ENCODE measurements at regions not wholly inside any gene's neighbourhood (a gene's known extent, or its start where the extent isn't known, plus 50 kb on each side); places are given as distances from the start of the nearest gene placed in this dataset.

DNA sequence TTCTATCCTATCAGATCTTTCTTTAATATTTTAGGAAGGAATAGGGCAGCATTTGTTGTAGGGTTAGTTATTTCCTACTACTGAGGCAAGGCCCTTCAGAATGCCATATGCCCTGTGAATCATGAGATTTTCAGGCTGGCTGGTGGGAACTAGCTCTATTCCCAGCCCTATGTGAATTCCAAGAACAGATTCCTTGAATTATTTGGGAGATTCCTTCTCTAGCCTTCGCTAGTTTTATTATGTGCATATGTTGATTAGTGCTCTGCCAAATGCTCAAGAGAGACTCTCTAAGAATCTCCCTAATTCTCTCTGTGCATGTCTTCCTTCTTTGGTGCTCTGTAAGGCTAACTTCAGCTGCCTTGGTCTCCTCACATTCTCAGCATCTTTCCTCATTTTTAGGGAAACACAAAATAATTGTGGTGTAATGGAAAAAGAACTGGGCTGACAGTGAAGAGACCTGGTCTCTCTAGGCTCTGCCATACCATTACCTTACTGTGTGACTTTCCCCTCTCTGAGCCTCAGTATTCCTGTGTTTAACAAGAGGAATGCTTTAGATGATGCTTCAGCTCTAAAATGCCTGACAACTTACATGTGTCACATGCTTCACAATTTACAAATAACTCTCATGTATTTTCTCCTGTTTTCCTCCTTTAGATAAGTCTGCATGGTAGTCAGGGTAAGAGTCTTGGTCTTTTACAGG, 79.7 kb downstream of the VMA21 start:
- DNase-seq, result no peak

DNA sequence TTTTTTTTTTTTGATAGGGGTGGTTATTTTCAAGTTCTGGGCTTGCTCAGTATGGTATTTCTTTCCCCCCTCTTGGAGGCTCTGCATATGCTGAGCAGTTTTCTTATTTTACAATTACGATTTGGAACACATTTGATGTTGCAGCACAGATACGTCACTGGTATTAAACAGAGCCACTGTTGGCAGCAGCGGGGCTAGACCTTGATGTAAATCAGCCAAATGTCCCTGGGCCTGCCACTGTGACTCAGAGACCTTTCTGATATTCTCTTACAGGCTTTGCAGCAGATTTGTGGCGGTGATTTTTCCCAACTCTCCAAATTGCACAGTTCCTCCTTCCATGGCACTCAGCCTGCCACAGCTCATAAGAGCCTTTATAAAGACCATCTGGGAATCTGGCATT, 81.1 kb downstream of the VMA21 start:
- no peak for DNase-seq

GRCh38 chrX:151488677-151489076, 74.8 kb upstream of the PASD1 start:
- DNase-seq, result peak; percentile 3

DNA sequence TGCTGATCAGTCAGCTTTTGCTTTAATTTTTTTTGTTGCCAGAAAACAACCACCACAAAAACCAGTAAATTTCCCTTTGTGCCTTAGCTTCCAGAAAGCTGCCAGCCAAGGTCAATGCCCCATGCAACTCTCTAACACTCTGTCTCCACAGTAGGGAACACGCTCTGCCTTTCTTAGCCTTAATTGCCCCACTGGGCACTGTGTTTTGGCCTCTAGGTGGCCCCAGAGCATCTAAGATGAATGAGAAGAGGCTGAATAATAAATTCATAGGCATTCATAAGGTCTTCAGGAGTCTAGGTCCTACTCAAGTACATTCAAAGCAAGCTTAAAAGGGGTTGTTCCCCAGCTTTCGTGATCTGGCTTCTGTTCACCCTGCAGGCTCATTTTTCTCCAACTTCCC, 57.7 kb upstream of the PASD1 start:
- DNase-seq, result no peak

DNA sequence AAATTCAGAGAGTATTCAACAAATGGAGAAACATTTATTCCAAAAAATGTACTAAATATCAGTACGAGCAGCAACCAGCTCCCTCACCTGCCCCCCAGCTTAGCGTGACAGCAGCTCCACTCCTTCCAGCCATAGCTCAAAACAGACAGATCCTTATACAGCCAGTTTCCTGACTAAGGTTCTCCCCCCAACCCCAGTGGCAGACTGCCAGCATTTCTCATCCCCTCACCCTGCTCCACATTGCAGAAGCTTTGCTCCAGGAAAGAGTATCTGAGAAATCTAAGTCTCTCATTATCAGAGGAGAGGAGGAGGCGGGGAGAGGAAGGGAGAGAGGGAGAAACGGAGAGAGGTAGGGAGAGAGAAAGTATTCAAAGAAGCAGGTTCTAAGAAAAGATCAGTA, 53.3 kb upstream of the PASD1 start:
- DNase-seq, result no peak

GRCh38 chrX:151513472-151513871, 50.0 kb upstream of the PASD1 start:
- no peak for DNase-seq

Data from stimulated activated CD4-positive, alpha-beta T cell treated with anti-CD3 and anti-CD28 coated beads, Interleukin-4, amount 100 ng/mL, for 24 hours (primary cell).